ENCODE measurements at regions not wholly inside any gene's neighbourhood (a gene's known extent, or its start where the extent isn't known, plus 50 kb on each side); places are given as distances from the start of the nearest gene placed in this dataset.

GRCh38 chr6:167572841-167573271, 248.0 kb downstream of the TTLL2 start:
- Histone ChIP-seq H3K36me3 (replicated peaks in 1 of 2; ENCODE audit: control insufficient read depth in 1 of 2, insufficient read depth in 2 of 2, low read length in 1 of 2) (no peaks in the 10 kb centered on the region), H3K79me2 (ENCODE audit: insufficient read depth) (no peaks in the 10 kb centered on the region), H3F3A (replicated peaks; ENCODE audit: insufficient read depth) (no peaks in the 10 kb centered on the region), H3K27me3 (ENCODE audit: insufficient read depth) (no peaks in the 10 kb centered on the region), H3K4me1 (ENCODE audit: control insufficient read depth in 1 of 2, insufficient read depth in 2 of 2, low read depth in 1 of 2, low read length in 1 of 2) (no peaks in the 10 kb centered on the region), H3K9me2 (no peaks in the 10 kb centered on the region), H4K20me1 (ENCODE audit: insufficient read depth) (no peaks in the 10 kb centered on the region), H3K4me3 (ENCODE audit: low read depth in 2 of 2, low read length in 1 of 2) (no peak overlapping the region), H3K9me3 (no peaks in the 10 kb centered on the region), H3K9ac (no peak overlapping the region), H2AFZ (ENCODE audit: low read depth) (no peak overlapping the region), H3K27ac (ENCODE audit: low read depth in 2 of 2, low read length in 1 of 2) (no peak overlapping the region), H3K4me2 (no peak overlapping the region)
- no peak for DNase-seq
- WGBS (ENCODE audit: low lambda C conversion rate) = 38% methylated on average over 11 of the region's 13 CpGs
- CTCF ChIA-PET = no interaction called here
- POLR2A ChIA-PET = no interaction called here
- TF ChIP-seq TEAD4 (IDR thresholded peaks at IDR 0.05; ENCODE audit: borderline replicate concordance, insufficient read depth) (no peak), REST (IDR thresholded peaks at IDR 0.05; ENCODE audit: low read depth, low read length) (no peak), USF1 (IDR thresholded peaks at IDR 0.05; ENCODE audit: borderline replicate concordance, low read depth) (no peak), MXI1 (IDR thresholded peaks at IDR 0.05; ENCODE audit: low read depth, low read length) (no peak), TCF12 (IDR thresholded peaks at IDR 0.05) (no peak), FOXJ3 (CRISPR knock-in tag; IDR thresholded peaks at IDR 0.05) (no peak), YY1 (IDR thresholded peaks at IDR 0.05; ENCODE audit: low read depth) (no peak), CTCF (IDR thresholded peaks at IDR 0.05) (no peak), GABPA (IDR thresholded peaks at IDR 0.05; ENCODE audit: low read depth) (no peak), IRF3 (IDR thresholded peaks at IDR 0.05; ENCODE audit: low read depth, low read length) (no peak), JUND (IDR thresholded peaks at IDR 0.05) (no peak), USF2 (IDR thresholded peaks at IDR 0.05; ENCODE audit: borderline replicate concordance, low read depth, low read length) (no peak), ZBTB33 (IDR thresholded peaks at IDR 0.05; ENCODE audit: borderline replicate concordance, low read depth) (no peak), NRF1 (IDR thresholded peaks at IDR 0.05; ENCODE audit: low read depth, low read length) (no peak), EP300 (IDR thresholded peaks at IDR 0.05; ENCODE audit: borderline replicate concordance in 1 of 2, low read depth in 1 of 2, low read length in 1 of 2) (no peak)

Measured in SK-N-SH (cell line).